HL-60 (cell line): ENCODE measurements at regions not wholly inside any gene's neighbourhood (a gene's known extent, or its start where the extent isn't known, plus 50 kb on each side); places are given as distances from the start of the nearest gene placed in this dataset.

Experiments used
- GABPA ChIP-seq: IDR thresholded peaks from 2 replicates; pipeline ENCODE4 v1.6.1; 2012; ENCODE audit warnings: low read depth
- POLR2AphosphoS5 ChIP-seq: IDR thresholded peaks from 2 replicates; pipeline ENCODE4 v1.6.1; 2012; ENCODE audit warnings: low read depth
- SPI1 ChIP-seq: IDR thresholded peaks from 2 replicates; pipeline ENCODE4 v1.6.1; 2012; ENCODE audit warnings: low read depth, mild to moderate bottlenecking, borderline replicate concordance
- TF ChIP-seq, protein P1 (sequence below): IDR thresholded peaks from one replicate; pipeline ENCODE4 v1.5.1; 2011; ENCODE audit warnings: low read length, control low read depth, inconsistent platforms; ENCODE audit not compliant: insufficient read depth
- TF ChIP-seq, protein P2 (sequence below): IDR thresholded peaks from 2 replicates; pipeline ENCODE4 v1.6.1; 2012; ENCODE audit warnings: low read depth; ENCODE audit not compliant: insufficient replicate concordance

DNA sequence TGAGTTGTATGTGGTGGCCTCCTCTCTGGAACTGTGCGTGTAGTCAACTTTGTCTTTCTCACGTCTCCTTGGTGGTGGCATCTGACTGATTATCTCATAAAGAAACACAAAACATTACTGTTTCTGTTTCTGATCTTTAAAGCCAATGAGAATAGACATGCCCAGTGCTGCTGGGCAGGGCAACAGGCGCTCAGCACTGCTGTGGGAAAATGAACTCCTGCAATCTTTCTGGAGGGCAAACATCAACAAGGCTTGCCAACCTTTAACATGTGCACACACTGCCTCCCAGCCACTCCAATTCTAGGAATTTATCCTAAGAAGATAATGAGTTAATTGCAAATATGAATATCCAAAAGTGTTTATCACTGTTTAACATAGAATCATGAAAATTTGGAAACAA, 106.3 kb upstream of the CD93 start:
- TF ChIP-seq, protein P1, sequence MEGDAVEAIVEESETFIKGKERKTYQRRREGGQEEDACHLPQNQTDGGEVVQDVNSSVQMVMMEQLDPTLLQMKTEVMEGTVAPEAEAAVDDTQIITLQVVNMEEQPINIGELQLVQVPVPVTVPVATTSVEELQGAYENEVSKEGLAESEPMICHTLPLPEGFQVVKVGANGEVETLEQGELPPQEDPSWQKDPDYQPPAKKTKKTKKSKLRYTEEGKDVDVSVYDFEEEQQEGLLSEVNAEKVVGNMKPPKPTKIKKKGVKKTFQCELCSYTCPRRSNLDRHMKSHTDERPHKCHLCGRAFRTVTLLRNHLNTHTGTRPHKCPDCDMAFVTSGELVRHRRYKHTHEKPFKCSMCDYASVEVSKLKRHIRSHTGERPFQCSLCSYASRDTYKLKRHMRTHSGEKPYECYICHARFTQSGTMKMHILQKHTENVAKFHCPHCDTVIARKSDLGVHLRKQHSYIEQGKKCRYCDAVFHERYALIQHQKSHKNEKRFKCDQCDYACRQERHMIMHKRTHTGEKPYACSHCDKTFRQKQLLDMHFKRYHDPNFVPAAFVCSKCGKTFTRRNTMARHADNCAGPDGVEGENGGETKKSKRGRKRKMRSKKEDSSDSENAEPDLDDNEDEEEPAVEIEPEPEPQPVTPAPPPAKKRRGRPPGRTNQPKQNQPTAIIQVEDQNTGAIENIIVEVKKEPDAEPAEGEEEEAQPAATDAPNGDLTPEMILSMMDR = no peak
- TF ChIP-seq, protein P2, sequence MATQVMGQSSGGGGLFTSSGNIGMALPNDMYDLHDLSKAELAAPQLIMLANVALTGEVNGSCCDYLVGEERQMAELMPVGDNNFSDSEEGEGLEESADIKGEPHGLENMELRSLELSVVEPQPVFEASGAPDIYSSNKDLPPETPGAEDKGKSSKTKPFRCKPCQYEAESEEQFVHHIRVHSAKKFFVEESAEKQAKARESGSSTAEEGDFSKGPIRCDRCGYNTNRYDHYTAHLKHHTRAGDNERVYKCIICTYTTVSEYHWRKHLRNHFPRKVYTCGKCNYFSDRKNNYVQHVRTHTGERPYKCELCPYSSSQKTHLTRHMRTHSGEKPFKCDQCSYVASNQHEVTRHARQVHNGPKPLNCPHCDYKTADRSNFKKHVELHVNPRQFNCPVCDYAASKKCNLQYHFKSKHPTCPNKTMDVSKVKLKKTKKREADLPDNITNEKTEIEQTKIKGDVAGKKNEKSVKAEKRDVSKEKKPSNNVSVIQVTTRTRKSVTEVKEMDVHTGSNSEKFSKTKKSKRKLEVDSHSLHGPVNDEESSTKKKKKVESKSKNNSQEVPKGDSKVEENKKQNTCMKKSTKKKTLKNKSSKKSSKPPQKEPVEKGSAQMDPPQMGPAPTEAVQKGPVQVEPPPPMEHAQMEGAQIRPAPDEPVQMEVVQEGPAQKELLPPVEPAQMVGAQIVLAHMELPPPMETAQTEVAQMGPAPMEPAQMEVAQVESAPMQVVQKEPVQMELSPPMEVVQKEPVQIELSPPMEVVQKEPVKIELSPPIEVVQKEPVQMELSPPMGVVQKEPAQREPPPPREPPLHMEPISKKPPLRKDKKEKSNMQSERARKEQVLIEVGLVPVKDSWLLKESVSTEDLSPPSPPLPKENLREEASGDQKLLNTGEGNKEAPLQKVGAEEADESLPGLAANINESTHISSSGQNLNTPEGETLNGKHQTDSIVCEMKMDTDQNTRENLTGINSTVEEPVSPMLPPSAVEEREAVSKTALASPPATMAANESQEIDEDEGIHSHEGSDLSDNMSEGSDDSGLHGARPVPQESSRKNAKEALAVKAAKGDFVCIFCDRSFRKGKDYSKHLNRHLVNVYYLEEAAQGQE = no peak
- TF ChIP-seq POLR2AphosphoS5 (no peak), GABPA (no peak), SPI1 (no peak)
